Superior temporal gyrus (tissue), 1 donor: ENCODE measurements at regions not wholly inside any gene's neighbourhood (a gene's known extent, or its start where the extent isn't known, plus 50 kb on each side); places are given as distances from the start of the nearest gene placed in this dataset.

ENCODE experiments used
- DNase-seq: peaks from one replicate; pipeline ENCODE4 v3.0.0-alpha.2; 2016; ENCODE audit errors: extremely low spot score

DNA sequence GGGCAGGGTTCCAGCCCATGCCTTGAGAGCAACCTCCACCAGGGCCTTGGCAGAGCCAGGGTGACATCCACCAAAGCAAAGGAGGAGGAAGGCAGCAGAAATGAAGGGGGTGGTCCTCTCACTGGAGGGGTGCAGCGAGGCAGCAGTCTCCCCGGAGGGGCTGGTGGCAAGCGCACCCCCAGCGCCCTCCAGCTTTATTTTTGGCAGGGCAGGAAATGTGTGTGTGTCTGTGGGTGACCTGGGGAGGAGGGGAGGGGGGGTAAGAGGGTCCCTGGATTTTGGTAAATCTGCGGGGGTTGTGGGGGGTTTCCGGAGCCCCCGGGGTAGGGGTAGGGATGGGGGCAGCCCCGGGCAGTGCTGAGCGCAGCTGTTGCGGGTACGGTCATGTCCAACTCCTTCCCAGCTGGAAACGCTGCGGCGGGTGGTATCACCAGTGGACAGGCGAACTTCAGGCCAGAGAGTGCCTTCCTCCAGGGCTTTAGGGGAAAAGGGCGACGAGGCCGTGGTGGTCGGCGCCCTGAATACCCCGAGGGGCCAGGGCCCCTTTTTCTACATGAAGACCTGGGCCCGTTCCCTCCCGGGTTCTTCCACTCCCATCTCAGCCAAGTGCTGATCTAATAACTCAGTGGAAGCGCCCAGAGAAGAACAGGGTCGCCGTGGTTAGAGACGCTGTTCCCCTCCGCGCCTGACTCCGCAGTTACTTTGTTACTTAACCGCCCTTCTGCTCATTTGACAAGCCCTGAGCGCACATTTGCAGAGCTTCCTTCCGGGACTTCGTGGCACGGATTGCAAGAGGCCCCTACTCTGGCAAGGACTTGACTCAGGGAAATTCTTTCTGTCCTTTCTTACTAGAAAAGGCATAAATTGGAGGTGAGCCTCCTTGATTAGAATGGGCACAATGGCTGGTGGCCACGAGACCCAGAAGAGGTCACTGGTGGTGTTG is 55.2 kb downstream of the FOS start:
- DNase-seq: no peak

GRCh38 chr14:75334549-75335051 is 56.0 kb downstream of the FOS start:
- DNase-seq: no peak

DNA sequence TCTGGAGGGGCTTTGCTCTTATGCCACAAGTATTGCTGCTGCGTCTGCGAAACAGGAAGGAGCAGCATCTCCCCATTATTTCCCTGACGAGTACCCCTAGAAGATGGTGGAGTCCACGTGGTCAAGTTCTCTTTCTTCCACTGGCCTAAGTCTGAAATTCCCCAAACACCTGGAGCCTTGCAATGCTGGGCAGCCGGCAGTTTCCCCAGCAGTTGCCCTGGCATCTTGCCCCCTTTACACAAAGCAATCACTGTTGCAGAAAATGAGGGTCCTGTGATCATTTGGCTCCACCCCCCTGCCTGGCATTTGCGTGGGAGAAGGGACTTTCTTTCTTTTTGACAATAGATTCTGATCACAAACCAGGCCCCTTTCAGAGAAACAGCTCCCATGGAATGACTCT is 56.9 kb downstream of the FOS start:
- peak; percentile 44 for DNase-seq

DNA sequence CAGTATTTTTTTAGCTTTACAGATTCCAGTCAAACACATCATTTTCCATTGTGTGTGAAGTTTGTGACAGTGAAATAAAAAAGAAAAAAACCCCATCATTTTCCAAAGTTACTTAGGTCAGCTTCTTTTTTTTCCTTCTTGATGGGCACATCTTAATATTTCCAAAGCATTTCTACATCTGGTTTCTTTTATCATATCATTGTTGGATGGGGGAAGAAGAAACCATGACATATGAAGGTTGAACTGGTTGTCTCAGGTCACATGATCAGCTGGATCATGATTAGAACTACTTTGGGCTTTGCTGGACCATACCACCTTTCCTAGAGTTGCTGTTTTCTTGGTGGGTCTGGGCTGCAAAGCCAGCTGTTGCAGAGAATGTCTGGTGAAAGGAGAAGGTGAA is 59.8 kb downstream of the FOS start:
- DNase-seq: no peak

GRCh38 chr14:75339059-75339458 is 60.4 kb downstream of the FOS start:
- DNase-seq: no peak

DNA sequence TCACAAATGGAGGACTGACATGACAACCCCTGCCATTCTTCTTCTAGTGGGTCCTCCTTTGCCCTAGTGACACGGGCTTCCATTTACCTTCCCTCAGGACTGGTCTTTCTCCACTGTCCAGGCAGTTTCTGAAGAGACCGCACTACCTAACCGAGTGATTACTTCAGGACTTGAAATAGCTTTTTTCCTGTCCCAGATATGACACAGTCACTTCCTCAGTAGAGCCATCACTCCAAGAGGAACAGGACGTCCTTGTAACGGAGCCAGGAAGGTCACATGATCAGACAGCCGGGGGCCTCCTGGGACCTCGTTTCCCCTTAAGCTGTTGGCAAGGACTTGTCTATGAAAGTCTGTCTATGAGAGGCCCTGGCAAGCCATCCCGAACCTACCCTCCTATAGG is 62.3 kb downstream of the FOS start:
- peak; percentile 66 for DNase-seq

GRCh38 chr14:75341620-75342019 is 63.0 kb downstream of the FOS start:
- no peak for DNase-seq

GRCh38 chr14:75342762-75343599 is 64.4 kb downstream of the FOS start:
- peak; percentile 57 for DNase-seq

DNA sequence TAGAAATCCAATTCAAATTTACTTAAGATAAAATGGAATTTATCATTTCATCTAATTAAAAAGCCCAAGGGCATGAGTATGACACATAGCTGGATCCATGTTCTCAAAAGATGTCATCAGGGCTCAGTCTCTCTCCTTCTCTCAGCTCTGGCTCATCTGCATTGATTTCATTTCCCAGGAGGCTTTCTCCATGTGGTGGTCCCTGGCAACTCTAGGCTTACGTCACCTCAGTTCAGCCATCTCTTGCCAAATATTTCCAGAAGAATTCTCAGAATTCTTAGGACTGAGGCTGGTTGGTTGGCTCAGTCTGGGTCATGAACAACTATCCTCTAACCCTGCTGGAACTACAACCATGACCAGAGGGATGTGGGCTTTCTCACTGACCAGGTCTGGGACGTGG is 65.3 kb downstream of the FOS start:
- no peak for DNase-seq

GRCh38 chr14:75344411-75344810 is 65.8 kb downstream of the FOS start:
- no peak for DNase-seq

DNA sequence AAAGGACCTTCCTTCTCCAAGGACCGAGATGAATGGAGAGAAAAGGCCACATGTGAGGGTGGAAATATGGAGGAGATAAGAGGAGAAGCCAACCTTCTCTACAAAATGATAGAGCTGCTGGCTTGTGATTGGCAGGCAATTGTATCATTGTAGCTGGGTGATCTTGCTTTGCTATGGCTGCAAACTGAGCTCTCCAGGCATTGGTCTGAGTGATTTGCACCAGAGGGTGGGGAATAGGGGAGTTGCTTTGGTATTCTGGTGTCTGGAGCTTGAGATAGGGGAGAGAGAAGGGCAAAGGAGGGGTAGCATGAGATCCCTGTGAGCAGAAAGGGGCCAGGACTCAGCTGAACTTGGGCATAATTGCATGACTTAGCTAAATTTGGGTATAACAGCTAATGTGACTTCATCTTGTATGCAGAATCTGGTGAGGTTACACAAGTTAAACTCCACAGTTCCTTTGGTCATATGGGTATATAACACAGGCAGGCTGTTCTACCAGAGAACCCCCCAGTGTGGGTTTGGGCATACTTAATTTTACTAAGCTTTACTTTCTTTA is 72.0 kb downstream of the FOS start:
- no peak for DNase-seq

GRCh38 chr14:75359098-75359497 is 68.7 kb upstream of the JDP2 start:
- DNase-seq: no peak

DNA sequence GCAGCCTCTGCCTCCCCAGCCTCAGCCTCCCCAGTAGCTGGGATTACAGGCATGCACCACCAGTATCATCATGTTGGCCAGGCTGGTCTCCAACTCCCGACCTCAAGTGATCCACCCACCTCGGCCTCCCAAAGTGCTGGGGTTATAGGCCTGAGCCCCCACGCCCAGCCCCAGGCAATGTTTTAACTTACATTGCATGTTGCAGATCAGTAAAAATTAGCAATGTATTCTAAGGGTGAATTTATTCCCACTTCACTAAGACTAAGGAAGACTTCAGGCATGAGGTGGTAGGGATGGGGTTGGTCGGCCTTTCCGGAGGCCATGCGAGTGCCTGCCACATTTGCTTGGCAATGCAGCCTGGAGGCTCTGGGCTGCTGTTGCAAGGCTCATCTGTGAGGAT is 66.8 kb upstream of the JDP2 start:
- DNase-seq: no peak

- DNase-seq: no peak
Measured at GRCh38 chr14:75361751-75362433, 65.9 kb upstream of the JDP2 start.

GRCh38 chr14:75363130-75363529 is 64.7 kb upstream of the JDP2 start:
- no peak for DNase-seq

DNA sequence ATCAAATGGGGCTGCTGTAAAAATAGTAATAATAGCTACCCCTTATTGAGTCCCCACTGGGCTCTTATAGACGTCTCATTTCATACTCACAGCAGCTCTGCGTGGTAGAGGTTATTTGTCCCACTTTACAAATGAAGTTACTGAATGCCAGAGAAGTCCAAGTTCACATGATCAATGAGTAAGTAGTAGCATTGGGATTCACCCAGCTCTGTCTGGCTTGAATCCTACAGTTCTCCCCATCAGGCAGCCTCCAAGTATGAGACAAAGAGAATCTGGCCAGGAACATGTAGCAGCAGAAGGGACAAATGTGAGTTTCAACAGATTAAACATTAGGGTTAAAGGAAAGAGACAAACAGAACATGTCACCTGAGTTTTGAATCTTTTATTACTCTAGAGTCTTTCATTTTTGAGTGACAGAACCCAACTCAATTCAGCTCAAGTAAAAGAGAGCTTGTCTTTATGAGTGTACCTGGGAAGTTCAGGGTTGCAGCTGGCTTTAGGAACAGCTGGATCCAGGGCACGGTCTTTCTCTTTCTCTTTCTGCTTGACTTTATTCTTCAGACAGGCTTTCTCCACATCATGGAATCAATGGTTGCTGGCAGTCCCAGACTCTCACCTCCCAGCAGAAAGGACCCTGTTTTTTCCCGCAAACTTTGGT is 64.1 kb upstream of the JDP2 start:
- DNase-seq: no peak

DNA sequence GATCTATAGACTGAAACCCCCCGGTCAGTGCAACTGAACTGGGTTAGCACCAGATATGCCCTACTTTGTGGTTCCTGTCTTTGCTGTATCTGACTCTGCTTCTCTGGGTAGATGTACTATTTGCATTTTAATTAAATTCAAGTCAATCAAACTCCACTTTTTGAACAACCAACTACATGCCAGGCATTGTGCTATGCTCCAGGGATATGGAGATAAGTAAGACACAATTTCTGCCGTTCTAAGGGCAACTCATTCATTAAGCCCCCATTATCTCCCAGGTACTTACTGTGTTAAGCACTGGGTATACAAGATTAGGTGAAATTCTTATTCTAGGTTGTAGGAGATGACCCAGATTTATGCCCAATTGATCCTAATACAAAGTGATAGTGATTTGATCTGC is 62.7 kb upstream of the JDP2 start:
- DNase-seq: no peak

DNA sequence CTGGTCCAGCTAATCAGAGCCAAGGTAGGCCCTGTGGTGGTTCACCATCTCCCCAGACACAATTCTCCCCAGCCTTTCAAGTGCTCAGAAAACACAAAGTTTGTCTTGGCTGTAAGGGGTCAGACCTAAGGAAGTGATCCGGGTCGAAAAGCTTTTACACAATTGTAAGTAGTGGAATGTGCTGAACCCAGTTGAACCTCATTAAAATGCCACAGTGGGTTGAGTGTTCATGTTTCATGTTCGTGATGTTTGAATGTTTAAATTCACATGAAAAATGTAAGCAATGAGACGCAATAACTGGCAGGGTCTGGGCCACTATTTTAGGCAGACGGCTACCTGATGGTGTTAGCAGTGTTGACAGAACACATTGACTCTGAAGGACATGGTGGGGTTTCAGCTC is 60.9 kb upstream of the JDP2 start:
- DNase-seq: no peak

DNA sequence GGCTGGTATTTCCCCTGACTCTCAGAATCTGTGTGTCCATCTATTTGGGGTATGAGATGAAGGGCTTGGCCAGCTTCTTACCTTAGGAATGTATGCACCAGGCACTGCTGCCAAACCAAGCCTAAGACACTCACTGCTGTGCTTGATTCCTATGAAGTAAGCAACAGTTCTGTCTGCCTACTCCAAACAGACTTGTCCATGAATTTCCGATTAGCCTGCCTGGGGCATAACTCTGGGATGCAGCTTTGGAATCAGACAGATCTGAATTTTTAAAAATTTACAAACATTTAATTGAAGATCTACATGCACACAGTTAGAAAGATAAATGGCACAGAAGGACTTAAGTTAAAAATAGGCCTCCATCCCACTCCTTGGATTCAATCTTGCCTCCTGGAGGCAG is 59.5 kb upstream of the JDP2 start:
- DNase-seq: peak; percentile 24

GRCh38 chr14:75369506-75369905 is 58.3 kb upstream of the JDP2 start:
- no peak for DNase-seq
